ENCODE measurements at regions not wholly inside any gene's neighbourhood (a gene's known extent, or its start where the extent isn't known, plus 50 kb on each side); places are given as distances from the start of the nearest gene placed in this dataset.

- H3K36me3 ChIP-seq, result no peaks in the 10 kb centered on the region
- H3K9me3 ChIP-seq, result no peaks in the 10 kb centered on the region
- no peak for TF ChIP-seq POLR2A (IDR thresholded peaks at IDR 0.05)
- WGBS, result 47% methylated on average over 2 of the region's 2 CpGs
- no peaks in the 10 kb centered on the region for H3K27me3 ChIP-seq (replicated peaks; ENCODE audit: insufficient read depth)
- H3K27ac ChIP-seq, result no peak overlapping the region
- no peaks in the 10 kb centered on the region for H3K4me1 ChIP-seq (replicated peaks)
- intact Hi-C loops (cut with DNase I), result no loop called here
- no peak overlapping the region for H3K4me3 ChIP-seq
- no peak for DNase-seq (ENCODE audit: low spot score)
Measured at GRCh38 chr6:21438986-21439352, 154.6 kb upstream of the SOX4 start.

GRCh38 chr6:21441386-21441785, 152.2 kb upstream of the SOX4 start:
- no peak for TF ChIP-seq POLR2AphosphoS5 (IDR thresholded peaks at IDR 0.05)
- Histone ChIP-seq H3K36me3 (no peaks in the 10 kb centered on the region), H3K4me3 (no peak overlapping the region), H3K27me3 (replicated peaks; ENCODE audit: insufficient read depth) (no peaks in the 10 kb centered on the region), H3K27ac (no peak overlapping the region), H3K9me3 (no peaks in the 10 kb centered on the region), H3K4me1 (replicated peaks) (no peaks in the 10 kb centered on the region)
- DNase-seq (ENCODE audit: low spot score), result no peak
- intact Hi-C loops (cut with DNase I), result no loop called here
- WGBS, result 93% methylated on average over 6 of the region's 6 CpGs

GRCh38 chr6:21442874-21443273, 150.7 kb upstream of the SOX4 start:
- H3K27me3 ChIP-seq (replicated peaks; ENCODE audit: insufficient read depth), result no peaks in the 10 kb centered on the region
- H3K4me1 ChIP-seq (replicated peaks), result no peaks in the 10 kb centered on the region
- no peak overlapping the region for H3K27ac ChIP-seq
- no peaks in the 10 kb centered on the region for H3K9me3 ChIP-seq
- DNase-seq (ENCODE audit: low spot score), result no peak
- intact Hi-C loops (cut with DNase I), result no loop called here
- no peaks in the 10 kb centered on the region for H3K36me3 ChIP-seq
- TF ChIP-seq POLR2AphosphoS5 (IDR thresholded peaks at IDR 0.05), result no peak
- TF ChIP-seq CTCF (IDR thresholded peaks at IDR 0.05), result no peak
- no peak for TF ChIP-seq POLR2A (IDR thresholded peaks at IDR 0.05)
- 80% methylated on average over 1 of the region's 1 CpG for WGBS
- H3K4me3 ChIP-seq, result no peak overlapping the region

GRCh38 chr6:21444711-21445260, 148.8 kb upstream of the SOX4 start:
- 87% methylated on average over 10 of the region's 10 CpGs for WGBS

GRCh38 chr6:21447987-21448386, 145.6 kb upstream of the SOX4 start:
- Histone ChIP-seq H3K36me3 (no peaks in the 10 kb centered on the region), H3K27me3 (replicated peaks; ENCODE audit: insufficient read depth) (no peaks in the 10 kb centered on the region), H3K27ac (no peak overlapping the region), H3K4me3 (no peak overlapping the region), H3K4me1 (replicated peaks) (no peaks in the 10 kb centered on the region), H3K9me3 (no peaks in the 10 kb centered on the region)
- WGBS, result 93% methylated on average over 5 of the region's 5 CpGs
- no peak for DNase-seq (ENCODE audit: low spot score)
- no peak for TF ChIP-seq POLR2A (IDR thresholded peaks at IDR 0.05)
- intact Hi-C loops (cut with DNase I), result no loop called here

More at GRCh38 chr6:21444711-21445260, 148.8 kb upstream of the SOX4 start:
- no peak for DNase-seq (ENCODE audit: low spot score)
- Histone ChIP-seq H3K27ac (no peak overlapping the region), H3K9me3 (no peaks in the 10 kb centered on the region), H3K4me1 (replicated peaks) (no peaks in the 10 kb centered on the region), H3K36me3 (no peaks in the 10 kb centered on the region), H3K27me3 (replicated peaks; ENCODE audit: insufficient read depth) (no peaks in the 10 kb centered on the region), H3K4me3 (no peak overlapping the region)
- TF ChIP-seq POLR2A (IDR thresholded peaks at IDR 0.05) (no peak), CTCF (IDR thresholded peaks at IDR 0.05) (no peak), POLR2AphosphoS5 (IDR thresholded peaks at IDR 0.05) (no peak)
- intact Hi-C loops (cut with DNase I), result no loop called here

GRCh38 chr6:21448485-21449109, 145.0 kb upstream of the SOX4 start:
- no peak for DNase-seq (ENCODE audit: low spot score)
- WGBS, result 97% methylated on average over 1 of the region's 1 CpG
- TF ChIP-seq POLR2A (IDR thresholded peaks at IDR 0.05) (no peak), POLR2AphosphoS5 (IDR thresholded peaks at IDR 0.05) (no peak), CTCF (IDR thresholded peaks at IDR 0.05) (no peak)

More at GRCh38 chr6:21448485-21449109, 145.0 kb upstream of the SOX4 start:
- intact Hi-C loops (cut with DNase I), result no loop called here
- Histone ChIP-seq H3K27me3 (replicated peaks; ENCODE audit: insufficient read depth) (no peaks in the 10 kb centered on the region), H3K27ac (no peak overlapping the region), H3K4me3 (no peak overlapping the region), H3K9me3 (no peaks in the 10 kb centered on the region), H3K4me1 (replicated peaks) (no peaks in the 10 kb centered on the region), H3K36me3 (no peaks in the 10 kb centered on the region)
